HepG2 (cell line): ENCODE measurements at regions not wholly inside any gene's neighbourhood (a gene's known extent, or its start where the extent isn't known, plus 50 kb on each side); places are given as distances from the start of the nearest gene placed in this dataset.

ENCODE experiments used
- AKNA ChIP-seq: sonication (generic); formaldehyde crosslinking; IDR thresholded peaks from 2 replicates; pipeline ENCODE4 v1.4.0; 2020; ENCODE audit warnings: missing genetic modification reagents, borderline replicate concordance
- MED13 ChIP-seq: sonication (generic); formaldehyde crosslinking; IDR thresholded peaks from 2 replicates; pipeline ENCODE4 v1.5.0; 2020; ENCODE audit warnings: missing genetic modification reagents
- NPAS2 ChIP-seq: sonication (generic); formaldehyde crosslinking; IDR thresholded peaks from 2 replicates; pipeline ENCODE4 v1.8.0; 2022; ENCODE audit warnings: mild to moderate bottlenecking, missing genetic modification reagents, borderline replicate concordance
- ZBTB33 ChIP-seq: sonication (generic); formaldehyde crosslinking; IDR thresholded peaks from 2 replicates; pipeline ENCODE4 v1.4.0; 2020; ENCODE audit warnings: missing genetic modification reagents
- ZNF142 ChIP-seq: sonication (generic); formaldehyde crosslinking; IDR thresholded peaks from 2 replicates; pipeline ENCODE4 v1.4.0; 2020; ENCODE audit warnings: missing genetic modification reagents
- ZNF709 ChIP-seq: sonication (generic); formaldehyde crosslinking; IDR thresholded peaks from 2 replicates; pipeline ENCODE4 v1.5.0; 2020; ENCODE audit warnings: mild to moderate bottlenecking, missing genetic modification reagents
- ZSCAN20 ChIP-seq: sonication (generic); formaldehyde crosslinking; IDR thresholded peaks from 2 replicates; pipeline ENCODE4 v1.4.0; 2020; ENCODE audit warnings: missing genetic modification reagents, mild to moderate bottlenecking, borderline replicate concordance
- TF ChIP-seq, protein P1 (sequence below): sonication (generic); formaldehyde crosslinking; IDR thresholded peaks from 2 replicates; pipeline ENCODE4 v1.5.1; 2020; ENCODE audit warnings: missing genetic modification reagents, mild to moderate bottlenecking, borderline replicate concordance
- TF ChIP-seq, protein P2 (sequence below): IDR thresholded peaks from 2 replicates; pipeline ENCODE4 v1.6.1; 2016

- TF ChIP-seq ZNF142 (CRISPR knock-in tag) (peak; percentile 77), AKNA (CRISPR knock-in tag) (no peak), ZBTB33 (CRISPR knock-in tag) (peak; percentile 45; the same call in 1 of the 2 replicates), ZNF709 (CRISPR knock-in tag) (no peak), MED13 (CRISPR knock-in tag) (no peak), ZSCAN20 (no peak; the same call in 1 of the 2 replicates), NPAS2 (no peak)
- TF ChIP-seq, protein P1, sequence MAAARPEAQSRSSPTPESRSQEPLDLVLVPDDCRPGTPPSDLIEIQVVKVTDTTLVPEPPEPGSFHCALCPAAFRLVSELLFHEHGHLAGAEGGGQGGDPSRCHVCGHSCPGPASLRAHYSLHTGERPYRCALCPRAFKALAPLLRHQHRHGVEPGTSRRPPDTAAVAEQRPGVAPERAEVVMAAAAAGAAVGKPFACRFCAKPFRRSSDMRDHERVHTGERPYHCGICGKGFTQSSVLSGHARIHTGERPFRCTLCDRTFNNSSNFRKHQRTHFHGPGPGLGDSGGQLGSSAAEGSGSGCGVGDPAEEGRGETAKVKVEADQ (CRISPR knock-in tag), result peak; percentile 92
- TF ChIP-seq, protein P2, sequence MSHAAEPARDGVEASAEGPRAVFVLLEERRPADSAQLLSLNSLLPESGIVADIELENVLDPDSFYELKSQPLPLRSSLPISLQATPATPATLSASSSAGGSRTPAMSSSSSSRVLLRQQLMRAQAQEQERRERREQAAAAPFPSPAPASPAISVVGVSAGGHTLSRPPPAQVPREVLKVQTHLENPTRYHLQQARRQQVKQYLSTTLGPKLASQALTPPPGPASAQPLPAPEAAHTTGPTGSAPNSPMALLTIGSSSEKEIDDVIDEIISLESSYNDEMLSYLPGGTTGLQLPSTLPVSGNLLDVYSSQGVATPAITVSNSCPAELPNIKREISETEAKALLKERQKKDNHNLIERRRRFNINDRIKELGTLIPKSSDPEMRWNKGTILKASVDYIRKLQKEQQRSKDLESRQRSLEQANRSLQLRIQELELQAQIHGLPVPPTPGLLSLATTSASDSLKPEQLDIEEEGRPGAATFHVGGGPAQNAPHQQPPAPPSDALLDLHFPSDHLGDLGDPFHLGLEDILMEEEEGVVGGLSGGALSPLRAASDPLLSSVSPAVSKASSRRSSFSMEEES (CRISPR knock-in tag), result peak; percentile 33; the same call in 1 of the 2 replicates
Observed at GRCh38 chr10:78528749-78529204, 495.1 kb downstream of the RPS24 start (continued).
